ENCODE measurements at regions not wholly inside any gene's neighbourhood (a gene's known extent, or its start where the extent isn't known, plus 50 kb on each side); places are given as distances from the start of the nearest gene placed in this dataset.

GRCh38 chr1:94734963-94735901 lies 84.9 kb upstream of the SLC44A3 start:
- DNase-seq (ENCODE audit: low read depth) = peak; percentile 98

DNA sequence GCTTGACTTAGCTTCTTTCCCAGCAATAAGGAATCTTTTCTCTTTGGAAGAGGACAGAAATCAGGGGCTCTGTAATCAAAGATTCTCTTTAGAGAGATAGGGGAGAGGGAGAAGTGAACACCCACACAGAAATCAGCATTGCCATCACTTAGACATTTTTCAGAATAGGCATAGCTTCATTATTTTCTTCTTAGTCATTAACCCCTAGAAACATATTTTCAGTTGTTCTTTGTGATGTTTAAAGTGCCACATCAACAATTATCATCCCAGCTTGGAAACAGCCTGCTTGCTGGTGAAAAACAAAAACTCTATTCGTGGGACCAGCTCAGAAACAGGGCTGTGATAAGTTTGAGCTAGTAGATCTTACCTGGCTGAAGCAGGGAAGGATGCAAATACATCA lies 88.3 kb upstream of the SLC44A3 start:
- no peak for DNase-seq (ENCODE audit: low read depth)

- no peak for DNase-seq (ENCODE audit: low read depth)
These were observed 89.7 kb upstream of the SLC44A3 start for GRCh38 chr1:94730450-94730849.

DNA sequence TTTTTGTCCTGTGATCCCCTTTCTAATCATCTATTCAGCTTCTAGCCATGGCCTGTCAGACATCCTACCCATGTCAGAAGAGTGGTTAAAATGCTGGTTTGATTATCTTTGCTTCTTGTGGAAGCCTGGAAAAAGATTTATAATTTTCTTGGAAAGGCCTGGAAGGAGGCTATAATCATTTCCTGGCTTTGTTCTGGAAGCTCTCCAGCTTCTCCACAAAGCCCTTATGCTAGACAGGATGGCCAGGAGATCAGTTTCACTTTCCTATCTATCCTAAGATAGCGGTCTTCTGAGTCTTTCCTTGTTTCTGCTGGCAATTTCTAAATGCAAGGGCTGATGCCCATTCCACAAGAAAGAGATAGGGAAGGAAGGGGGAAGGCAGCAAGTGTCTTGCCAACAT lies 90.9 kb upstream of the SLC44A3 start:
- peak; percentile 64 for DNase-seq (ENCODE audit: low read depth)

DNA sequence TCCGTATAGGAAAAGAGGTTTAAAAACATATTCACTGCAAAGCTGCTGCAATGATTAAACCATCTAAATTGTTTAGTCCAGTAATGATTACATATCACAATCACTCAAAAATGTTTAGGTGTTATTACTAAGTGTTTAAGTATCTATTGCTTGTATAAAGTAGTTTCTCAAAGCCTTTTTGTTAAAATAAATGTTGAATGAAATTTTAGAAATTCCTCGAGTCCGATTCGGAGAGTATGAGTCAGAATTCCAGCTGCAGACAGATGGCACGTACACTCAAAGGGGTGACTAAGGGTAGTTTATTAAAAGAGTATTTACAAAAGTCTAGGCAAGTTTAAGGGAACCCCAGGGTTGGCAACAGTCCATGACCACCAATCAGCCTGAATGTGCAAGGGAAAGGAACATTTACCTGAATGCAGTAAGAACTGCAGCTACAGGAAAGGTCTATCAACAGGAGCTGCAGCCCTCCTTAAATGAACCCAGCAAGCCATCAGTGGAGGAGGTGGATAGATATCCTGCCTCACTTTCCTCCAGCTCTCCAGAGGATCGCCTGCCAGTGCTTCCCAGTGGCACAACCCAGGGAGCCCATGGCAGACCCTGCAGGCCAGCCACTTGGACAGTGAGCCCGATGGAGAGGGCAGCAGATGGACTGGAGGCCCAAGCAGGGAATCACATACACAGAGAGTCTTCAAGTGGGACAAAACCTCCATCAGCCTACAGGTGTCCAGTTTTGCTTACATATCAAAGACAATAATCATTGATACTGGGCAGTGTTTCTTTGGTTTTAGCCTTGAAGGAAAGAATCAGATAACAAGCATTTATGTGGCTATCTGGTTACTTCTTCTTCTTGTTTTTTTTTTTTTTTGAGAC lies 92.1 kb upstream of the SLC44A3 start:
- DNase-seq (ENCODE audit: low read depth) = peak; percentile 86

- no peak for DNase-seq (ENCODE audit: low read depth)
These were observed 93.0 kb upstream of the SLC44A3 start for GRCh38 chr1:94726981-94727685.

DNA sequence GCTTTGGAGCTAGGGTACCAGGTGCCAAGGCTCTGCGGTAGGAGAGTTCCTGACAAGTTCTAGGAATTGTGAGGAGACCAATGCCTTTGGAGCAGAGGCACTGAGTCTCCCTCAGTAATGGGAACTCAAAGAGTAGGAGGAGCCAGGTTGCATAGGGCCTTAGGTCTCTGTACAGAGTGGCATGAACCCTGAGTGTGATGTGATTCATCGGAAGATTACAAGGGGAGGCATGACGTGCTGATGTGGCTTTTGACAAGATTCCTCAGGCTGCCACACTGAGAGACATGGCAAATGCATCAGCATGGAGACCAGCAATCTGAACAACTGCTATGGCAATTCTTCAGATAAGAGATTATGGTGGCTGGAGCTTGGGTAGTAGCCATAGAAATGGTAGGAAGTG lies 94.6 kb upstream of the SLC44A3 start:
- peak; percentile 77 for DNase-seq (ENCODE audit: low read depth)

- DNase-seq (ENCODE audit: low read depth) = no peak
These were observed 96.3 kb upstream of the SLC44A3 start for GRCh38 chr1:94723894-94724293.

DNA sequence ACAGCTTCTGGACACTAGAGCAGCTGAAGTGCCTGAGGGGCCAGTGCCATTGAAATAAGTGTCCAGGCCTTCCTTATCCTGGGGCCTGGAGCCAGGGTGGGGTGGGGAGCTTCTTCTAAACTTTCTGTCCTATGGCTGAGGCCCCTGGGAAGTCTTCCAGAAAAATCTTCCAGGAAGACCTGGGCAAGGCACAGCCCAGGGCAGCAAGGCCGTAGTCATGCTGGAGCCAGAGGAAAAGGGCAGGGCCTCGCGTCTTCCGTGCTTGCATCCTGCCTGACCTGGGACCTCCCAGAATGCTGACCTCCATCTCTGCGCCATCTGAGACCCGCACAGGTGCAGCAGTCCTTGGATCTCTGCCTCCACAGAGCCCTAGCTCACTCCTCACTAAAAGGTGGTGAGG lies 96.7 kb upstream of the SLC44A3 start:
- DNase-seq (ENCODE audit: low read depth) = no peak

DNA sequence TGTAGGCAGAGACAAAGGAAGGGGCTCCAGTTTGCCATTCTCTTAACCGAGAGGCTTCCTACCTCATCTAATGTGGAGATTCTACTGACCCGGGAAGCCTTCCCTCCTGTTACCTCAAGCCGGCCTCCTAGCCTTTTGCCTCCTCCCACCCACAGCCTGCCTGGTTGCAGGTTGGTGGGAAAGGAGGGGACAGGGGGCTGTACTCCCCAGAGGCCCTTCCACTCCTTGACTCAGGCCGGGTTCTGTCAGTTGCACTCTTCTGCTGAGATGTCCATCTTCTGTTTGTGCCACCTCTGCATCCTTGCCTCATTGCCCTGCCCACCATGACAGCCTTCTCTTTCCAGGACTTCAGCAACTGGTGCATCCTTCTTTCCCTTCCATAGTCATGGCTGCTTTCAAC lies 98.0 kb upstream of the SLC44A3 start:
- no peak for DNase-seq (ENCODE audit: low read depth)

GRCh38 chr1:94721240-94721639 lies 98.9 kb upstream of the SLC44A3 start:
- DNase-seq (ENCODE audit: low read depth) = no peak

DNA sequence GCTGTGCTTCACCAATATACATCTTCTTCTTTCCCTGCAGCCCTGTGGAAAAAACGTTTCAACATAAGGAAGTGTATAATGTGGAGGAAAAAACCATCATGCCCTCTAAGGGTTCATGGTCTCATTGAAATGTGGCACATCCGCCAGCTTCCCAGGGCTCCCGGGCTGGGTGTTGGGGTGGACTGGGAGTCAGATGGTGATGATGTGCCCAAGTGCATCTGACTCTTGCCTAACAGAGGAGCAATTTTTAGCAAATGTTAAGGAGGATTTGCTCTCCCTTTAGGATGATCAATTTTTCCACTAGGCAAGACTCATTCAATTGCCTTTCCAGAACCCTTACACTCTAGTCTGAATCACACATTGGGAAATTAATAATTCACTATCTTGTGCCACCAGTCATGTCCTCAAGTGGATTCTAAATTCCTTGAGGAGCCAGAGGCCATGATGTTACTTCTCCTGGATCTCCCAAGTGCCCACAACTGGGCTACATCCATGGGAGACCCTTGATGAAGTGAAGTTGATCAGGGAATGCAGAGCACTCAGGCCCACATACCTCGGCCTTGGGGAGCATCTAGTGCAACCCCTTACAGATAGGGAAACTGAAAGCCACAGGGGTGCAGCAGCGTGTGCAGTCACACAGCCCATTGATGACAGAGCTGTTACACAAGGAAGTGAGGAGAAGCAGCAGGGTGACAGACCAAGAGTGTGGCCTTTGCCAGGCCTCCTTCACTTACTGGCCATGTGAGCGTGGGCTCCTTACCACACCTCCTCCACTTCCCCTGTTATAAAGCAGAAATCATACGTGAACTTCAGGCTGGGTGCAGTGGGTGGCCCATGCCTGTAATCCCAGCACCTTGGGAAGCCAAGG lies 100.0 kb upstream of the SLC44A3 start:
- DNase-seq (ENCODE audit: low read depth) = no peak

DNA sequence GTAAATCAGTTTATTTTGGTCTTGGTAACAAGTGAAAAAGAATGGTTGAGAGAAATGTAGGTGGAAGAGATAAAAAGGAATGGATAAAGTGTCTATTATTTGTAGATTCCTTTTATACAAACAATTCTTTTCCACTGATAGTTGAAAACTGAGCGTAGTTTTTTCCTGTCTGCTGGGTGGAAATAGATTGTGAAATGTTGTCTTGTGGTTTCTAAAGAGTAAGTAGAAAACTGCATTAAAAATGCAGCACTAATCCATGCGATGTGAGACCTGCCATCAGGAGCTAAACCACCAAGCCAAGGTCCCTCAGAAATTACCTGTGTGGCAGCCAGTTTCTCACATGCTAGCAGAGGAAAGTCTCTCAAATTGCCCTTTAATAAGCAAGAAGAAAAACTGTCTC lies 103.2 kb upstream of the SLC44A3 start:
- no peak for DNase-seq (ENCODE audit: low read depth)

GRCh38 chr1:94715321-94715720 lies 104.8 kb upstream of the SLC44A3 start:
- no peak for DNase-seq (ENCODE audit: low read depth)

DNA sequence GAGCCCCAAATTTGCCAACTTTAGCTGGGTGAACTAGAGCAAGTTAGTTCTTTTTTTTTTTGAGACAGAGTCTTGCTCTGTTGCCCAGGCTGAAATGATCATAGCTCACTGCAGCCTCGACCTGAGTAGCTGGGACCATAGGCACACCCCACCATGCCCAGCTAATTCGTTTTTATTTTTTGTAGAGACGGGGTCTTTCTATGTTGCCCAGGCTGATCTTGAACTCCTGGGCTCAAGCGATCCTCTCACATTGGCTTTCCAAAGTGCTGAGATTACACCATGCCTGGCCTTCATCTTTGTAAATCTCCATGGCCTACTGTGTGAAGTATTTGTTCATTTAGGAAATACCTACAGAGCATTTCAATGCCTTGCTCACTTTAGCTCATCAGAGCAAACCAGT lies 105.6 kb upstream of the SLC44A3 start:
- no peak for DNase-seq (ENCODE audit: low read depth)

- no peak for DNase-seq (ENCODE audit: low read depth)
These were observed 106.0 kb upstream of the SLC44A3 start for GRCh38 chr1:94714152-94714551.

GRCh38 chr1:94713472-94714141 lies 106.5 kb upstream of the SLC44A3 start:
- DNase-seq (ENCODE audit: low read depth) = peak; percentile 98

DNA sequence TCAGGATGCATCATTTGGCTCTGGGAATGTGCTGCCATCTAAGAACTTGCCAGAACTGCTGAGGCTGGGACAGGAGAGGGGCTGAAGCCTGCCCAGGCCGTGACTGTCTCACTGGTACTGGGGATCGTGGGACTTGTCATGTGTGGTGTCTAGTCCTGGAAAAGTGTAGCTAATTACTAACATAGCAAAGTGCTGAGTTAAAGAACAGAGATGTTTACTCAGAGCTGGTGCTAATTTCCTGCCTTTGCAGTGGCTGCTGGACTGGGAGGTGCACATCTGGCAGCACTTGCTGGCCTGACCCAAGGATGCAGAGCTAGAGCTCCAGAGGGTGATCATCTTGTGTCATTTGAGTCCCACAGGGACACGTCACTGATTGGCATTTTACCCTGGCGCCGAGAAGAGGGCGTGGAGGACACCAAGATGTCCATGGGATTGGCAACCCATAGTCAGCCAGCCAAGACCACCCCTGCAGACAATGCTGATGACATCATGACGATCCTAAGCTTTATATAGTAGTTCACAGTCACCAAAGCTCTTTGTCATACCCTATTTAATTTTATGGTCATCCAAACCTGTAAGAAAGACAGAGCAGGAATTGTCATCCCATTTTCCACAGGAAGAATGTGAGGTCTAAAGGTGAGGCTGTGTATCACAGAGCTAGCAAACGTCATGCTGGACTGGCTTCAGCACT lies 110.1 kb upstream of the SLC44A3 start:
- DNase-seq (ENCODE audit: low read depth) = peak; percentile 82

DNA sequence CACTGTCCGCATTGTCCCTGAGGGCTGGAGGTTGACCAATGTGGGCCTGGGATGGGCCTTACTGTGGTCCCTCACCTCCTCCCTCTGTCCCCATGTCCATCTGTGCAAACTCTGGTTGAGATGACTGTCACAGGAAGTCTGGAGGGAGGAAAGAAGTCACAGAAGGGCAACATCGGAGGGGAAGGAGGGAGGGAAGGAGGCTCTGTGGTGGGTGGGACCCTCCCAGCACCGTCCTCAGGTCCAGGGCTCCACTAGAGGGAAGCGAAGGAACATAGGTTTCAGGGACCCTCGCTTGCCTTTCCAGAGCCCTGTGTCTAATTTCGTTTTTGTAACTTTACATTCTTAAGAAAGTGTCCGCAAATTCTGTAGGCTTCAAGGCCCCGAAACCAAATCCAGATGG lies 111.3 kb upstream of the SLC44A3 start:
- no peak for DNase-seq (ENCODE audit: low read depth)

- no peak for DNase-seq (ENCODE audit: low read depth)
These were observed 111.9 kb upstream of the SLC44A3 start for GRCh38 chr1:94708299-94708685.
